HG02970 (cell line): ENCODE measurements at regions not wholly inside any gene's neighbourhood (a gene's known extent, or its start where the extent isn't known, plus 50 kb on each side); places are given as distances from the start of the nearest gene placed in this dataset.

Experiments
- ATAC-seq: cut with Tn5 transposase; IDR thresholded peaks from one replicate; pipeline ENCODE4 v1.9.1; 2021; ENCODE audit warnings: mild to moderate bottlenecking, moderate library complexity, moderate number of reproducible peaks; ENCODE audit not compliant: unreplicated experiment, low FRiP score

DNA sequence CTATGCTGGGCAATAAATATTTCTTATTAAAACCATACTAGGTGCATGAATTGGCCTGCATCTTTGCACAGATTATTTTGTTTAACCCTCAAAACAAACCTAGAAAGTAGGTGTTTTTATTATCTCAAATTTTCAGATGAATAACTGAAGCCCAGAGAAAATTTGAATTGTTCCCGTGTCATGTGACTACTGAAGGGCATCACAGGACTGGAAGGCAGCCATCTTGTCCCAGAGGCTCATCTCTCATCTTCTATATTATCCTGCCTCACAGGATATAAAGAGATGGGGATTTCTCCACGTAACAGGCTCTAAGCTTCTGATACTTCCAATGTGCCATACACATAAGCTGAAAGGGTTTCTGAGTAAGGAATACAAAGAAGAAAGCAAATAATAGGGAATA is 84.0 kb upstream of the ODAD2 start:
- ATAC-seq: no peak

DNA sequence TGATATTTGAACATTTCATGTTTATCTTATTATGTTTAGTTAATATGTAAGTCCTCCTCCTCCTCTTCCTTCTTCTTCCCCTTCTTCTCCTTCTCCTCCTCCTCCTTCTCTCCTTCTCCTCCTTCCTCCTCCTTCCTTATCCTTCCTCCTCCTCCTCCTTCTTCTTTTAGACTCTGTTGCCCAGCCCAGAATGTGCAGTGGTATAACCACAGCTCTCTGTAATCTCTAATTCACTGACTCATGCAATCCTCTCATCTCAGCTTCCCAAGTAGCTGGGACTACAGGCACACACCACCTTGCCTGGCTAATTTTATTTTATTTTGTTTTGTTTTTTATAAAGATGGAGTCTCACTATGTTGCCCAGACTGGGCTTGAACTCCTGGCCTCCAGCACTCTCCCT is 83.4 kb upstream of the ODAD2 start:
- ATAC-seq: no peak

DNA sequence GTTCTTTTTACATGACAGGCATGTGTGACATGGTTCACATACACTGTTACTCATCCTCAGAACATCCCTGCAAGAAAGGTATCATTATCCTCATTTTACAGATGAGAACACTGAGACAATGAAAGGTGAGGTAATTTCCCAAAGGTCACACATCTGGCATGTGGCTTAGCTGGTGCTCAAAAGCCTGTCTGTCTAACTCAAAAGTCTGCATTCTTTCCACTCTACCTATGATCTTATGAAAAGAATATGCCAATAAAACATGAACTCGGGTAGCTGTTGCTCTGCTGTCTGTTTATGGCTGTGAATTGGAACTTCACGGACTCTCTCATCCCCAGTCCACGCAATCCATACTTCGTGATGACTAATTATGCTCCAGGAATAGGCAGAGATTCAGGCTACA is 79.0 kb upstream of the ODAD2 start:
- no peak for ATAC-seq

DNA sequence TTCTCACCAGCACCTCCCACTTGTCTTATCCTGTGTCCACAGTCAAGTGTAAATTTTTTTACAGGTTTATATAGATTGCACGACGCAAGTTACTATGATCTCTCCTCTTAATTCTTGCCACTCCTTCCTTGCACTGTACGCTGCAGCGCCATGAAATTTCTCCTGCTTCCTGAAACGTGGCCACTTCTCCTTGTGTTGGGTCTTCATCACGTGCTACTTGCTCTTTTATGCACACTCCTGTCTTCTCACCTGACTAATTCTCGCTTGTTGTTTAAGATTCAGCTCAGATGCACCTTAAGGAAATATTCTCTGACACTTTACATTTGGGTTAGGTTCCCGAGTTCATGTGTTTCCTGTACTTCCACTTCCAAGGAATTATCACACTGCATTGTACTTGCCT is 76.5 kb upstream of the ODAD2 start:
- ATAC-seq: no peak

DNA sequence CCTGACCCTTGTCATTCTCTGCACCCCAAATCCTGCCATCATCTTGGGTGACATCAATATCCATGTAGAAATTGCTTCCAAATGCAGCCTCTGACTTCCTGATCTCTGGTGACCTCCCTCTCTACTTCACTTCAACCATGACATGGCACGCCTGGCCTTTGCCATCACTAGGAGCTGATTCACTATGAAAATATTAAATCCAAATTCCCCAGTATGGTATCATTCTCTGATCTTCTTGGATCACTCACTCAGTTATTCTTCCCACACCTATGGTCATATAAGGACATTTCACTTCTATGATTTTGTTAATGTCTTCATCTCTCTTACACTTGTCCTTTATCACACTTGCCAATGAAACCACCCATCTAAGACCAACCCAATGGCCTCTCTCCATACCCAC is 73.7 kb upstream of the ODAD2 start:
- no peak for ATAC-seq

DNA sequence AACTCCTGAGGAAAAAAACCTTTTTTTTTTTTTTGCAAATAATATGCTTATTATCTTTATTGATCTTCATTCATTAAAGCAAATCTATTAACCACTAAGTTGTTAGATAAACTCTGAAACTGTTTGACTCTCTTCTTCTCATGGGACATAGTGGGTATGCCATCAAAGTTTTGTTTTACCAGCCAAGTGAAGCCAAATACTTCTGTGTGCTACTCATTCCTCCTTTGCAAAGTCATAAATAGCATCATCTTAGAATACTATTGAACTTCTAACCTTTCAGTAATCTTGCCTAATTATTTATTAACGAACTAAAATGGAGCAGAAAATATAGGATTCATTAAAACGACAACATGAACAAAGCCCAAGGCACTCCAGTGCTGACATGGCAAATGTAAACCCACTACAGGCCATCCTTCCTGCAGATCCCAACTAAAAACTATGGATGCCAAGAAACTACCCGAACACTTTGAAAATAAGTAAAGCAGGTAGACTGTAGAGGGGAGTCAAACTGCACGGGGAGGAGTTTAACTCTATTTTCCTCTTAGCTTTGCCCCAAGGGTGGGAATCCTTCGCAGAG is 61.2 kb upstream of the ODAD2 start:
- ATAC-seq: no peak

DNA sequence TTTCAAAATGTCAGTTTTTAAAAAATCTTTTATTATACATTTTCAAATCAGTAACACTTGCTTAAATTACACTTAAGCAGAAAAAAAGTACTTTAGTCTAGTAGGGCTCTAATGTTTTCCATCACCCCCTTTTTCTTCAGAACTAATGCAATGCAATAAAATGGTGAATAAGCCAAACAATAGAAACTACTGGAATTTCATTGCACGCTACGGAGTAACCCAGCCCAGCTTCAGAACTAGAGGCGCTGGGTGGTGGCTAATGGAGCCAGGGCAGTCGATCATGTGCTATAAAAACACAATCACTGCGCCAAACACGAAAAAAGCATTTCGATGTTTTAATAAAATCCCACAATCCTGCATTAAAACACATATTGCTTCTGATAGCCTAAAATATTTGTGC is 59.9 kb upstream of the ODAD2 start:
- no peak for ATAC-seq

- no peak for ATAC-seq
These were observed 55.5 kb upstream of the ODAD2 start for GRCh38 chr10:28054228-28054860.

DNA sequence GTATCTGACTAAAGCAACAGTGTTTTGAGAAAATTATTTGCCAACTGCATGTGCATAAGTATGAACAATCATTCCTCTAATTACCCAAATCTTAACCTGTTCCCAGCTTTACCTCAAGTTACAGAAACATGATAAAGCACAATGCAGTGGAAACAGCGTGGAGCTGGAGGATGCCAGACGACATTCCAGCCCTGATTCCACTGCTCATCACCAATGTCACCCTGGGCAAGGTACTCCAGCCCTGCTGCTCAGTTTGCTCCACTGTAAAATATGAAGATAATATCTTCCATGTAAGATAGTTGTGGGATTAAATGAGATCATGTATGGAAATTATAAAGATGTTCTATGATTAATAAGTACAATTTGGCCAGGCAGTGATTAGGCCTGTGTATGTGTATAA is 50.4 kb upstream of the ODAD2 start:
- no peak for ATAC-seq
